GM13976 (cell line): ENCODE measurements at regions not wholly inside any gene's neighbourhood (a gene's known extent, or its start where the extent isn't known, plus 50 kb on each side); places are given as distances from the start of the nearest gene placed in this dataset.

Experiments used
- DNase-seq: peaks from one replicate; pipeline ENCODE4 v3.0.0; 2012; ENCODE audit warnings: low spot score
- CTCF ChIP-seq: IDR thresholded peaks from 2 replicates; pipeline ENCODE4 v1.5.1; 2012; ENCODE audit warnings: borderline replicate concordance, mild to moderate bottlenecking; ENCODE audit not compliant: insufficient read depth; ENCODE audit errors: extremely low read depth, missing control alignments, control extremely low read depth
- in situ Hi-C: fragments of 300-500 bp; cut with MboI; formaldehyde crosslinking; loops from one replicate; pipeline ENCODE4 v1.12.0; 2022; ENCODE audit warnings: low sequenced_read_pairs, mixed read lengths, inconsistent platforms; ENCODE audit not compliant: unreplicated experiment

GRCh38 chr5:166430491-166431319, 1860.7 kb upstream of the WWC1 start:
- TF ChIP-seq CTCF = no peak
- in situ Hi-C loops = no loop called here
- no peak for DNase-seq

- no peak for DNase-seq
- no peak for TF ChIP-seq CTCF
- in situ Hi-C loops = no loop called here
Observed at GRCh38 chr5:166431456-166431855, 1860.0 kb upstream of the WWC1 start.

DNA sequence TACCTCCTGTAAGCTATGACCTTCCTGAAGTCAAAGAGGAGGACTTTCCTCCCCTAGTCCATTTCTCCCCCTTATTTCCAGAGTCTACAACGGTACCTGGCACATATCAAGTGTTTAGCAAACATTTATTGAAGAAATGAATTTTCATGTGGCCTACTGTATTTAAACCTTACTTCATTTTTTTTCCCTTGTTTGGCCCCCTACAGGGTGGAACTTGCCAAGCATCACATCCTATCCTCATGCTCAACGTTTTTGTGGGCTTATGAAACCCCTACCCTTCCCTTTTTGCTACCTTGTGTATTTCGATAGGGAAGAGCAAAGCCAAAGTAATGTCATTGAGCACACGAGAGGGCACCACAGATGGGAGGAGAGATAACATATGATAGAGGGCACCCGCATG, 1857.8 kb upstream of the WWC1 start:
- in situ Hi-C loops = no loop called here
- no peak for DNase-seq
- no peak for TF ChIP-seq CTCF

DNA sequence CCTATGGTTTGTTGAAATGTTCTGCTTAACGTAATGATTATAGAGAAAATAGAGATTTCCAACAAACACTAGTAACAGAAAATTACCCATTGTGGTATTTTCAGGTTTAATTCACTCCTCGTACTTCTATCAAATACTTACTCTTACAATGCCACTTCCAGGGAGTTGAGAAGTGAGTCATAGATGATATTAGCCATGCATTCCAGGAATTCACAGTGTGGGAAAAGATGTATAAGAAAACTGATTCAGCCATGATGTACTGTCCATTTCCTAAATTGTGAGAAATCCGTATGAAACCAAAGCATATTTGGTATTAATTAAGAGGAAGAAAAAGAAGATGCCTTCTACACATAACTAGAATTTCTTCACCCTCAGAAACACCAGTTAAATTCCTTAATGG, 1854.6 kb upstream of the WWC1 start:
- in situ Hi-C loops = no loop called here
- no peak for TF ChIP-seq CTCF
- DNase-seq = no peak

DNA sequence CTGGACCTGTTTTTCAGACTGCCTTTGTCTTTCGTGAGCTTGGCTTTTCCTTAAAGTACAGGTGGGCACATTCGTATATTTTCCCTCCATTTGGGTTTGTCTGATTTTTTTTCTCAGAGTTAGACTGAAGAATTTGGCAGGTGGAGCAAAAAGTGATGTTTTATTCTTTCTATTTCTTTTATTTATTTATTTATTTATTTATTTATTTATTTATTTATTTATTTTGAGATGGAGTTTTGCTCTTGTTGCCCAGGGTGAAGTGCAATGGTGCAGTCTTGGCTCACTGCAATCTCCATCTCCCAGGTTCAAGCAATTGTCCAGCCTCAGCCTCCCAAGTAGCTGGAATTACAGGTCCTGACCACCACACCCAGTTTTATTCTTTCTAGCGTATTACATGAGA, 1805.1 kb upstream of the WWC1 start:
- in situ Hi-C loops = no loop called here
- TF ChIP-seq CTCF = no peak
- no peak for DNase-seq

GRCh38 chr5:166488560-166488959, 1802.9 kb upstream of the WWC1 start:
- no peak for DNase-seq
- in situ Hi-C loops = no loop called here
- TF ChIP-seq CTCF = no peak
